ENCODE measurements at regions not wholly inside any gene's neighbourhood (a gene's known extent, or its start where the extent isn't known, plus 50 kb on each side); places are given as distances from the start of the nearest gene placed in this dataset.

DNA sequence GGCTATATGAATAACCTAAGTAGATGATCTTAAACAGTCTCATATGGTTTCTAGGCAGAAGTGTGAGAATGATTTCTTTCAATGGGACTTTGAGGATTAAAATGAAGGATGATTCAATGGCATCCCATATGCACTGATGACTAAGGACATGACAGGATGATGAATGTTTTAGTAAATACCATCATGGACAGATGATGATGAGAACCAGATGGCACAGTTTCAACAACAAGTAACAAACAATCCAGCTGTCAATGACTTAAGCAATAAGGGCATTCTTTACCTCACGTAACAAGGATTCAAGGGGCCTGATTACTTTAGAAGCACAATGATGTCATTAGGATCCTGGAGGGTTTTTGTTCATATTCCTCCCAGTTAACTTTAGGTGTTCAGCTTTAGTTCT lies 2678.4 kb downstream of the PCDH9 start:
- TF ChIP-seq, protein P1, sequence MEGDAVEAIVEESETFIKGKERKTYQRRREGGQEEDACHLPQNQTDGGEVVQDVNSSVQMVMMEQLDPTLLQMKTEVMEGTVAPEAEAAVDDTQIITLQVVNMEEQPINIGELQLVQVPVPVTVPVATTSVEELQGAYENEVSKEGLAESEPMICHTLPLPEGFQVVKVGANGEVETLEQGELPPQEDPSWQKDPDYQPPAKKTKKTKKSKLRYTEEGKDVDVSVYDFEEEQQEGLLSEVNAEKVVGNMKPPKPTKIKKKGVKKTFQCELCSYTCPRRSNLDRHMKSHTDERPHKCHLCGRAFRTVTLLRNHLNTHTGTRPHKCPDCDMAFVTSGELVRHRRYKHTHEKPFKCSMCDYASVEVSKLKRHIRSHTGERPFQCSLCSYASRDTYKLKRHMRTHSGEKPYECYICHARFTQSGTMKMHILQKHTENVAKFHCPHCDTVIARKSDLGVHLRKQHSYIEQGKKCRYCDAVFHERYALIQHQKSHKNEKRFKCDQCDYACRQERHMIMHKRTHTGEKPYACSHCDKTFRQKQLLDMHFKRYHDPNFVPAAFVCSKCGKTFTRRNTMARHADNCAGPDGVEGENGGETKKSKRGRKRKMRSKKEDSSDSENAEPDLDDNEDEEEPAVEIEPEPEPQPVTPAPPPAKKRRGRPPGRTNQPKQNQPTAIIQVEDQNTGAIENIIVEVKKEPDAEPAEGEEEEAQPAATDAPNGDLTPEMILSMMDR (IDR thresholded peaks at IDR 0.05; ENCODE audit: low read depth, low read length, missing control alignments): no peak
- H3K4me3 ChIP-seq (ENCODE audit: low read depth, low read length): no peak overlapping the region
- in situ Hi-C loops (cut with HindIII; ENCODE audit: low sequenced_read_pairs): no loop called here
- DNase-seq (ENCODE audit: low read depth): no peak

- DNase-seq (ENCODE audit: low read depth): no peak
- H3K4me3 ChIP-seq (ENCODE audit: low read depth, low read length): no peak overlapping the region
- TF ChIP-seq, protein P1 (IDR thresholded peaks at IDR 0.05; ENCODE audit: low read depth, low read length, missing control alignments): no peak
- in situ Hi-C loops (cut with HindIII; ENCODE audit: low sequenced_read_pairs): no loop called here
These were observed 2683.8 kb downstream of the PCDH9 start for GRCh38 chr13:64546371-64546770.

- no peak for DNase-seq (ENCODE audit: low read depth)
- no peak overlapping the region for H3K4me3 ChIP-seq (ENCODE audit: low read depth, low read length)
- in situ Hi-C loops (cut with HindIII; ENCODE audit: low sequenced_read_pairs): no loop called here
- TF ChIP-seq, protein P1 (IDR thresholded peaks at IDR 0.05; ENCODE audit: low read depth, low read length, missing control alignments): no peak
These were observed 2689.2 kb downstream of the PCDH9 start for GRCh38 chr13:64540976-64541375.

GRCh38 chr13:64540468-64540867 lies 2689.7 kb downstream of the PCDH9 start:
- TF ChIP-seq, protein P1 (IDR thresholded peaks at IDR 0.05; ENCODE audit: low read depth, low read length, missing control alignments): no peak
- H3K4me3 ChIP-seq (ENCODE audit: low read depth, low read length): no peak overlapping the region
- in situ Hi-C loops (cut with HindIII; ENCODE audit: low sequenced_read_pairs): no loop called here
- DNase-seq (ENCODE audit: low read depth): no peak

DNA sequence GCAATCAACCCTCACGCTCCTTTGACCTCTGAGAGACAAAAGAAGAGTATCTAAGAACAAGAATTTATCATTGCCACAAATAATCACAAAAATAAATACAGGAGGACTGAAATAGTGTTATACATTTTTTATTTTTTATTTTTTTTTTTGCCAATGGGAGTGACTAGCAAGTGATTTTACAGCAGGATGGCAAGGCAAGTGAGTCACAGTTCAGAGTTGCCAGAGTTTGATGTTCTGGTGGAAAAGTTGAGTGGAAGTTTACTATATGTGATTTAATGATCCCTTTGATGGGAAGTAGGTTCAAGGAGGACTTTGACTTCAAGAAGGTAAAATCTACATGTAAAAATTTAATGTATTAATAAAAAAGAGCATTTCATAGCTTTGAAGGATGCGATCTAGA lies 2691.4 kb downstream of the PCDH9 start:
- H3K4me3 ChIP-seq (ENCODE audit: low read depth, low read length): no peak overlapping the region
- no peak for DNase-seq (ENCODE audit: low read depth)
- TF ChIP-seq, protein P1 (IDR thresholded peaks at IDR 0.05; ENCODE audit: low read depth, low read length, missing control alignments): no peak
- in situ Hi-C loops (cut with HindIII; ENCODE audit: low sequenced_read_pairs): no loop called here

GRCh38 chr13:64534302-64534701 lies 2695.8 kb downstream of the PCDH9 start:
- in situ Hi-C loops (cut with HindIII; ENCODE audit: low sequenced_read_pairs): no loop called here
- H3K4me3 ChIP-seq (ENCODE audit: low read depth, low read length): no peak overlapping the region
- TF ChIP-seq, protein P1 (IDR thresholded peaks at IDR 0.05; ENCODE audit: low read depth, low read length, missing control alignments): no peak
- no peak for DNase-seq (ENCODE audit: low read depth)

GRCh38 chr13:64531400-64531799 lies 2698.7 kb downstream of the PCDH9 start:
- H3K4me3 ChIP-seq (ENCODE audit: low read depth, low read length): no peak overlapping the region
- TF ChIP-seq, protein P1 (IDR thresholded peaks at IDR 0.05; ENCODE audit: low read depth, low read length, missing control alignments): no peak
- in situ Hi-C loops (cut with HindIII; ENCODE audit: low sequenced_read_pairs): no loop called here
- no peak for DNase-seq (ENCODE audit: low read depth)
